CD4-positive, alpha-beta T cell treated with Interleukin-1 beta for 1 hour (primary cell): ENCODE measurements at regions not wholly inside any gene's neighbourhood (a gene's known extent, or its start where the extent isn't known, plus 50 kb on each side); places are given as distances from the start of the nearest gene placed in this dataset.
A peak's percentile ranks its signal among the peaks of the same experiment; 100 is the strongest.
"Not testable (repeated sequence)": the region's sequence is repeated elsewhere in the genome, so short reads cannot be mapped to it uniquely, and the experiment has no call there.

ENCODE experiments used
- DNase-seq, 2 donors: peaks; one replicate each; pipeline ENCODE4 v3.0.0-alpha.2; 2020 to 2022

- no peak for DNase-seq
These were observed 308.8 kb upstream of the TECRL start for GRCh38 chr4:64718091-64718490.

GRCh38 chr4:64715741-64716140 lies 306.5 kb upstream of the TECRL start:
- DNase-seq = no peak

DNA sequence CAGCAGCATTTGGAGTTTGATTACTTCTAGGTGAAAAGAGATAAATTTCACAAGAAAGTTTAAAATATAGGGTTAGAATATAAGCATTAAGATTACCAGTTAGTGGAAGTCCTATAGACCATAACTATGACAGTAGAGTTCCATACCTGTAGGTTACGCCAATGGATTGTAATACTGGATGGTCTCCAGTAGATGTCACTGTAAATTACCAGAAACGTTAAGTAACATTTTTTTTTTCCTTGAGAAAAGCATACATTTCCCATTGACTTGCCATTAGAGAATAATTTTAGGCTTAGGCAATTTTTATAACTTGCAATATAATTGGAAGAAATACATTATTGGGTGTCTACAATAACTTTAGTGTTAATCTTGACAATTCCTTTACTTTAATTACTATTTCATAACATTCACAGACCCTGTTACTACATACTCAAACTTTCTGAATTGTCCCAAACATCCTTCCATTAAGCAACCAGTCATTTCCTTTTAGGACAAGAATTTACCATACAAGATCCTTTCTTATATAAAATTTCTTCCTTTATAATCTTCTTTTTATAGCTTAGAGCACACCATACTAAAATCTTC lies 304.1 kb upstream of the TECRL start:
- DNase-seq = no peak

DNA sequence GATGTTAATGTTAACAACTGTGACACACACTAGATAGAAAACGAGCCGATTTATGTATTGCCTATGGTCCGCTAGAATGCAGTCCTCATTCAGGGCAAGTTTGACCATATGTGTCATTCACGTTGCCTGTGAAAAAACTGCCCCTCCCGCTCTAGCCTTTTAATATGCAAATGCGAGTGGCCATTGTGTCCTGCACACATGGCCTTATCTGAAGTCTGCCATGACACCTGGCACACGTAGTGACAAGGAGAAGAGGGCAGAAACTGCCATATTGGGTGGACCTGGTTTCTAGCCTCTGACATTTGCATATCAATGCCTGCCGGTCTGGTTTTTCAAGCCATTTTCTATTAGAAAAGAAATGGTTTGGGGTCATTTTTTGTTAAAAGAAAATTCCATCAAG lies 303.3 kb upstream of the TECRL start:
- DNase-seq = no peak

DNA sequence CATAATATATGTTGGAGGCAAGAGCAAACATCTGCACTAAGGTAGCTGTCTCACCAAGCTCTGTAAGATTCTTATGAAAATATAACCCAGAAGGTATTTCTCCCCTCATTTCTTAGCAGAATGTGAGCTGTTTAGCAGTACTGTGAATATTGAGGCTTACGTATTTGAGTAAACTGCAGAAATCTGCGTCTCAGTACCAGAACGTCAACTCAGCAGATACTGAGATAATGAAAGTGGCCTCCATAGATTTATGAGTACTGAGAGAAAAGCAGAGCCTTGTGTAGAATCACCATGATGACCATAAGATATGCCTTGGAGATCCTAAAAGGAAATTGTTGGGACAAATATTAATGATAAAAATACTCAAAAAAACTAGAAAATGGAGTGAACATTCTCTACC lies 296.7 kb upstream of the TECRL start:
- no peak for DNase-seq

- DNase-seq = no peak
These were observed 288.9 kb upstream of the TECRL start for GRCh38 chr4:64698171-64698570.

DNA sequence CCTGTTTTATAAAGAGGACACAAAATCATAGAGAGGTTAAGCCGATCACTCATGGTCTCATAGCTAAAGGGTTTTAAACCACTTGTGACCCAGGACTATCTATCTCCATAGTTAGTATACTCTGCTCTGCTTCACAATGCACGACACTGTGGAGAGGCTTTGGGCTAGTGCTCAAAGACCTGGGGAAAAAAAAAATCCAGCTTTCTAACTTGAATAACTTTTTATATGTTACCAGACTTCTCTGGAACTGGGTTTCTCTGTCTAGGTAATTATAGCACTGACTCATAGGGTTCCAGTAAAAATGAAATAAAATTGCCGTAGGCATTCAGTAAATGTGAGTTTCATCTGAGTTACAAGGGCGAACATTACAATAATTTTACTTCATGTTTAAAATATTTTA lies 273.7 kb upstream of the TECRL start:
- no peak for DNase-seq

DNA sequence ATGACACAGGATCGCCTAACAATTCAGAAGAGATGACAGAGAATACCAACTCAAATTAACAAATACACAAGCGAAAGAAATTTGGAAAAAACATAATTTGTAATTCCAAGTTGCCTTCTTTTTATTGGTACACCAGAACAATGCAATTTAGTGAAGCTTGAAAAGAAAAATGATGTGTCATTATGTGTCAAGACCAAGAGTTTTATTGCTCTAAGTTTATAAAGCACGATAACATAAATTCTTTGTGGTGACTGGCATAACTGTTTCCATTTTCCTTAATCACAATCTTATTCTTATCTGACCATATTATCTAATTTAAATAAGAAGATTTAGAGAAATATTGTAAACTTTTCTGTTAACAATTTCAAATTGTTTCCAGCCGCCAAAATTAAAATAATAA lies 273.2 kb upstream of the TECRL start:
- DNase-seq = no peak

GRCh38 chr4:64673121-64673520 lies 263.9 kb upstream of the TECRL start:
- DNase-seq = not testable (repeated sequence)

GRCh38 chr4:64670647-64671046 lies 261.4 kb upstream of the TECRL start:
- DNase-seq = no peak

DNA sequence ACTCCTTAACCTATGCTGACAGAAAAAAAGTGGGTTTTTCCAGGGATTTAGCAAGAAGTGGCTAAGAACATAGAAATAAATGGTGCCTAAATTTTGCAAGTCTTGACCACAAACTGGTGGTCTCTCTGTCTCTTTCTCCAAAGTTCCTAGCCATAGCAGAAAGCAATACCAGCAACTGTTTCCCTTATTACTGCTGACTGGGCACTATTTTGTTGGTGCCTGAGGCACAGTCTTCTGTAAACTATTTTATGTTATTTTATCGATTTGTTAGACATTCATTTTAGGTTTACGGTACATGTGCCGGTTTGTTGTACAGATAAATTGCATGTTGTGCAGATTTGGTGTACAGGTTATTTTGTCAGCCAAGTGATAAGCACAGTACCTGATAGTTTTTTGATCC lies 234.6 kb upstream of the TECRL start:
- no peak for DNase-seq

- no peak for DNase-seq
These were observed 233.7 kb upstream of the TECRL start for GRCh38 chr4:64642936-64643335.

GRCh38 chr4:64640402-64640801 lies 231.2 kb upstream of the TECRL start:
- DNase-seq = not testable (repeated sequence)

- no peak for DNase-seq
These were observed 216.2 kb upstream of the TECRL start for GRCh38 chr4:64625438-64625837.

- no peak for DNase-seq
These were observed 208.6 kb upstream of the TECRL start for GRCh38 chr4:64617800-64618199.

GRCh38 chr4:64614276-64614675 lies 205.0 kb upstream of the TECRL start:
- no peak for DNase-seq

DNA sequence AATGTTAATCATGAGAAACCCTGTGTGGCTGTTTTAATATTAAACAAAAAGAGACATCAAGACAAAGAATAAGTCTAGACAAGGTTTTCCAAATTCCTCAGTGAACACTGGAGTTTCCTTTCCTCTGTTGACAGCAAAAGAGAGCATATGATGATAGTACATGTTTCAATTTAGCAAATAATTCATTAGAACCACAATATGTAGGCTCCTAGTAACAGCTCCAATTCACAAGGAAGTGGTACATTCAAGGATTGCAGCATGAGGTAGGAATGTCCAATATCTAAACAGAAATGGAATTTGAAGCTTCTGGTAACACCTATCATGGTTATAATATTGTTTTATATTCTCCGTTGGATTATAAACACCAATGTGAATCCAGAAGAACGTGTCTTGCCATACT lies 203.8 kb upstream of the TECRL start:
- DNase-seq = no peak

- no peak for DNase-seq
These were observed 188.8 kb upstream of the TECRL start for GRCh38 chr4:64598066-64598465.

DNA sequence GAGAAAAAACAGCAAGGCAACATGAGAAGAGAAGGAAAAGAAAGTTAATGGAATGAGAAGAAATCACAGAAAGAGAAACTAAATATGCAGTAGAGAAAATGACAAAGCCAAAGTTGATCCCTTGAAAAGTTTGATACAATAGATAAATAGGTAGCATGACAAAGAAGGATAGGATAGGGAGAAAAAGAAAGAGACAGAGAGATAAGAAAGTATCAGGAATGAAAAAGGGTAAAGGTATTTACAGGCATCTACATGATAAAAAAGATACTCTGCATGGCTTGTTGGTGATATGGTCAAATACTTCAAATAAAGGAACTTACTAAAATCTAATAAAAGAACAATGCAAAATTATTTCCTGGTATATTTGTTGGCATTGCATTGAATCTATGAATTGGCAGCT lies 185.5 kb upstream of the TECRL start:
- no peak for DNase-seq

DNA sequence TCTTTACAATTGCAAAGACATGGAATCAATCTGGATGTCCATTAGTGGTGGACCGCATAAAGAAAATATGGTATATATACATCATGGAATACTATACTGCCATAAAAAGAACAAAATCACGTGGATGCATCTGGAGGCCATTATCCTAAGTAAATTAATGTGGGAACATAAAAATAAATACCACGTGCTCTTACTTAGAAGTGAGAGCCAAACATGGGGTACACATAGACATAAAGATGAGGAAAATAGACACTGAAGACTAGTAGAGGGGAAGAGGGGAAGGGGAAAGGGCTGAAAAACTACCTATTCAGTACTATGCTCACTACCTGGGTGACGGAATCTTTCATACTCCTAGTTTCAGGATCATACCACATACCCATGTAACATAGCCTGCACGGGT lies 179.3 kb upstream of the TECRL start:
- no peak for DNase-seq

GRCh38 chr4:64584981-64585557 lies 175.8 kb upstream of the TECRL start:
- peak in 1 of 2 donors; percentile 14 for DNase-seq

DNA sequence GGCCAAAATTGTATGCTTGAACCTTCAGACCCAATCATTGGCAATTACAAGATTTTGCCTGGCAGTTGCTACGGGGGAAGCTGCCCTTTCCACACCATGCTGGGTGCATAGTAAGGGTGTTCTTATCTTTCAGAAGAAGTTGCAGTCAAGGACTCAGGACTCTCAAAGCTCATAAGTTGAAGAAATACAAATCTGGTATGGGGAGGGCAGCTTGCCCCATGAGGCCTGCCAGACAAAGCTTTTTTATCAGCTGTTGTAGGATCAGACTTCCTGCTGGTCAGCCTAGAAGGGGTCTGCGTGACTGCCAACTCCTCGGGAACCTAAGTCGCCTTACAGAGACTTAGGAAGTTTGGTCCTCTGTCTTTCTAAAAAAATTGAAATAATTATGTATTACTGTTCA lies 174.9 kb upstream of the TECRL start:
- no peak for DNase-seq

GRCh38 chr4:64582492-64582891 lies 173.2 kb upstream of the TECRL start:
- no peak for DNase-seq

- DNase-seq = no peak
These were observed 172.2 kb upstream of the TECRL start for GRCh38 chr4:64581422-64581821.

DNA sequence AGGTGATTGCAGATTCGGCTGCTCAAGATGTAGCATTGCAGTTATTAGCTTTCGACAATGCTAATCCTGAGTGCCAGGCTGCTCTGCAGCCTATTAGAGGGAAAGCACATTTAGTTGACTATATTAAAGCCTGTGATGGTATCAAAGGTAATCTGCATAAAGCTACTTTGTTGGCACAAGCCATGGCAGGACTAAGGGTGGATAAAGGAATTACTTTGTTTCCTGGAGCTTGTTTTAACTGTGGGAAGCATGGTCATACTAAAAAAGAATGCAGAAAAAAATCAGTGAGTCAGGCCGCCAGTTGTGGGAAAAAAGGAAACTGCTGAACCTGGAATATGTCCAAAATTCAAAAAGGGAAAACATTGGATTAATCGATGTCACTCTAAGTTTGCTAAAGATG lies 154.9 kb upstream of the TECRL start:
- no peak for DNase-seq
